Right lobe of liver (tissue), 4 donors: ENCODE measurements at regions not wholly inside any gene's neighbourhood (a gene's known extent, or its start where the extent isn't known, plus 50 kb on each side); places are given as distances from the start of the nearest gene placed in this dataset.

Experiments used
- CTCF ChIP-seq, 4 donors: fragments of 200-600 bp in 3 of 4; fragments of 450-650 bp in 1 of 4; IDR thresholded peaks; one replicate each; pipeline versions ENCODE4 v1.5.1 to v1.8.0; 2016 to 2022; ENCODE audit warnings: antibody characterized with exemption in 4 of 4, mild to moderate bottlenecking in 2 of 4
- POLR2A ChIP-seq: fragments of 450-650 bp; IDR thresholded peaks from one replicate; pipeline ENCODE4 v1.6.1; 2017; ENCODE audit warnings: antibody characterized with exemption, mild to moderate bottlenecking
- donor health status: DM: no; HTN: no; CAD: no.
- donor health status: DM: no; HTN: no; CAD: no.
- donor health status: DM: no; HTN: yes; CAD: no.

DNA sequence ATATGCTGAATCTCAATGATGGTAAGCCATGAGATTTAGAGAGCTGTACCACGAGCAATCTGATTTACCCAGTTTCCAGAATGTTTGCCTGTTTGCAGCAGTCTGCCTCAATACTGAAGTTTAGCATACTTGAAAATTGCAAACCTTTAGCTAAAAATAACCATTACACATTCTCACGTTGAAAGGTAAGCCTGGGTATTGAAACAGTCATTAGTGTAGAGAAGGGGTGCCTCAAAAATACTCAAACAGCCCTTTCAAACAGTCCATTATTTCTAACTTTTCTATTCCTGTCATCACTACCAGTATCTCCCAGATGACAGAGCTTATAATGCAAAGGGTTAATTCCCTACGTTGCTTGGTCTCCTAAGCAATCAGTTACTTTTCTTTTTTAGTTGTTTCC lies 111.8 kb upstream of the MBNL1 start:
- TF ChIP-seq CTCF (IDR thresholded peaks at IDR 0.05), result no peak
- TF ChIP-seq POLR2A, result no peak
